ENCODE measurements at regions not wholly inside any gene's neighbourhood (a gene's known extent, or its start where the extent isn't known, plus 50 kb on each side); places are given as distances from the start of the nearest gene placed in this dataset.

GRCh38 chr12:4012073-4012472, 138.9 kb upstream of the PARP11 start:
- TF ChIP-seq CTCF (IDR thresholded peaks at IDR 0.05) (no peak), POLR2AphosphoS5 (IDR thresholded peaks at IDR 0.05) (no peak), POLR2A (IDR thresholded peaks at IDR 0.05) (no peak)
